ENCODE measurements at regions not wholly inside any gene's neighbourhood (a gene's known extent, or its start where the extent isn't known, plus 50 kb on each side); places are given as distances from the start of the nearest gene placed in this dataset.

DNA sequence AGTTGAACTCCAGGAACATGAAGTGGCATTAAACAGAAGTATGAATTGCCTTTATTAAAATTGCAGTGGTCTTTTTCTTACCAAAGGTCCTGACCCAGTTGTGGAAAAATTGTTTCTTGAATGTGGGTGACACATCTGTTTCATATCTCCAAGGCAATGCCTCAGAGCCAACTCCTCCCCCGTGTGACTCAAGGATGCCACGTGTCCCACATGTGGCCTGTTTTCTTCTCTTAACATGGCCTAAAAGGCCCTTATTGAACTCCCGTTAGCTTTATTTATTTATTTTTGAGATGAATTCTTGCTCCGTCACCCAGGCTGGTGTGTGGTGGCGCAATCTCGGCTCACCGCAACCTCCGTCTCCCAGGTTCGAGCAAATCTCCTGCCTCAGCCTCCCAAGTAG, 128.4 kb upstream of the ESR1 start:
- TF ChIP-seq CTCF (IDR thresholded peaks at IDR 0.05) (no peak), EP300 (IDR thresholded peaks at IDR 0.05) (no peak)
